MM.1S (cell line): ENCODE measurements at regions not wholly inside any gene's neighbourhood (a gene's known extent, or its start where the extent isn't known, plus 50 kb on each side); places are given as distances from the start of the nearest gene placed in this dataset.

Source experiments
- DNase-seq: peaks from one replicate; pipeline ENCODE4 v3.0.0-alpha.2; 2015
- H2AFZ ChIP-seq: fragments of 300-600 bp; sonication (generic); 2 replicates; pipeline ENCODE4 v1.6.0; 2016; ENCODE audit warnings: antibody characterized with exemption, low read length
- H3F3A ChIP-seq: fragments of 300-600 bp; sonication (generic); 2 replicates; pipeline ENCODE4 v1.6.1; 2016; ENCODE audit warnings: mild to moderate bottlenecking, antibody characterized with exemption, low read length, moderate library complexity, mixed read lengths; ENCODE audit not compliant: insufficient read depth
- H3K27ac ChIP-seq: fragments of 300-600 bp; sonication (generic); 2 replicates; pipeline ENCODE4 v1.5.1; 2016; ENCODE audit warnings: mild to moderate bottlenecking, low read length
- H3K27me3 ChIP-seq: fragments of 300-600 bp; sonication (generic); replicated peaks from 2 replicates; pipeline ENCODE4 v1.6.0; 2016; ENCODE audit warnings: low read length; ENCODE audit not compliant: insufficient read depth
- H3K36me3 ChIP-seq: fragments of 300-600 bp; sonication (generic); replicated peaks from 2 replicates; pipeline ENCODE4 v1.6.1; 2016; ENCODE audit warnings: mild to moderate bottlenecking, low read length, mixed read lengths; ENCODE audit not compliant: insufficient read depth
- H3K4me1 ChIP-seq: fragments of 300-600 bp; sonication (generic); 2 replicates; pipeline ENCODE4 v1.6.1; 2016; ENCODE audit warnings: low read length, mixed read lengths
- H3K4me2 ChIP-seq: fragments of 300-600 bp; sonication (generic); 2 replicates; pipeline ENCODE4 v1.6.0; 2016; ENCODE audit warnings: low read depth, low read length
- H3K4me3 ChIP-seq: fragments of 300-600 bp; sonication (generic); 2 replicates; pipeline ENCODE4 v1.5.1; 2016; ENCODE audit warnings: low read length, mixed read lengths
- H3K79me2 ChIP-seq: fragments of 300-600 bp; sonication (generic); 2 replicates; pipeline ENCODE4 v1.6.1; 2016; ENCODE audit warnings: mixed run types, low read length, mixed read lengths
- H3K9ac ChIP-seq: fragments of 300-600 bp; sonication (generic); 2 replicates; pipeline ENCODE4 v1.6.1; 2016; ENCODE audit warnings: low read length, mixed read lengths
- H3K9me2 ChIP-seq: fragments of 300-600 bp; sonication (generic); replicated peaks from 2 replicates; pipeline ENCODE4 v1.6.1; 2016; ENCODE audit warnings: mild to moderate bottlenecking, low read length, mixed read lengths; ENCODE audit not compliant: insufficient read depth
- H3K9me3 ChIP-seq: fragments of 300-600 bp; sonication (generic); replicated peaks from 2 replicates; pipeline ENCODE4 v1.6.1; 2016; ENCODE audit warnings: mild to moderate bottlenecking, low read length, mixed read lengths; ENCODE audit not compliant: insufficient read depth
- H4K20me1 ChIP-seq: fragments of 300-600 bp; sonication (generic); 2 replicates; pipeline ENCODE4 v1.6.1; 2016; ENCODE audit warnings: mild to moderate bottlenecking, low read length, moderate library complexity, mixed read lengths; ENCODE audit not compliant: insufficient read depth
- CTCF ChIP-seq: fragments of 300-600 bp; sonication (generic); IDR thresholded peaks from 2 replicates; pipeline ENCODE4 v1.5.1; 2016; ENCODE audit warnings: antibody characterized with exemption, low read length, mixed read lengths
- EZH2 ChIP-seq: fragments of 300-600 bp; sonication (generic); optimal IDR thresholded peaks from 2 replicates; pipeline ENCODE3; 2017; ENCODE audit warnings: low read depth, mild to moderate bottlenecking, antibody characterized with exemption, low read length, mixed read lengths
- EZH2phosphoT487 ChIP-seq: fragments of 300-600 bp; sonication (generic); IDR thresholded peaks from 2 replicates; pipeline ENCODE4 v1.6.1; 2018; ENCODE audit warnings: antibody characterized with exemption, low read length

- TF ChIP-seq CTCF = no peak
- TF ChIP-seq EZH2phosphoT487 = no peak
- TF ChIP-seq EZH2 = no peak
- DNase-seq = no peak
- Histone ChIP-seq H3K27me3 (peaks cover 97% of the 10 kb centered on the region), H3F3A (no peaks in the 10 kb centered on the region), H3K4me2 (no peak overlapping the region), H3K27ac (no peak overlapping the region), H3K9me2 (no peaks in the 10 kb centered on the region), H3K4me3 (no peak overlapping the region), H2AFZ (no peak overlapping the region), H3K9ac (no peak overlapping the region), H3K9me3 (no peaks in the 10 kb centered on the region), H3K79me2 (no peaks in the 10 kb centered on the region), H3K36me3 (no peaks in the 10 kb centered on the region), H3K4me1 (no peaks in the 10 kb centered on the region), H4K20me1 (no peaks in the 10 kb centered on the region)
Observed at GRCh38 chr20:57912227-57912582, 202.4 kb upstream of the PMEPA1 start.

- no peaks in the 10 kb centered on the region for H3K9me2 ChIP-seq
- no peak overlapping the region for H3K4me3 ChIP-seq
- no peaks in the 10 kb centered on the region for H3F3A ChIP-seq
- no peaks in the 10 kb centered on the region for H4K20me1 ChIP-seq
- no peak overlapping the region for H3K4me2 ChIP-seq
- H3K9ac ChIP-seq = no peak overlapping the region
- no peaks in the 10 kb centered on the region for H3K36me3 ChIP-seq
- DNase-seq = no peak
- H3K79me2 ChIP-seq = no peaks in the 10 kb centered on the region
- TF ChIP-seq EZH2 (no peak), EZH2phosphoT487 (no peak), CTCF (no peak)
- no peak overlapping the region for H3K27ac ChIP-seq
- no peaks in the 10 kb centered on the region for H3K4me1 ChIP-seq
- no peaks in the 10 kb centered on the region for H3K9me3 ChIP-seq
- no peak overlapping the region for H2AFZ ChIP-seq
- peaks cover 95% of the 10 kb centered on the region for H3K27me3 ChIP-seq
Observed at GRCh38 chr20:57911512-57912226, 201.9 kb upstream of the PMEPA1 start.

DNA sequence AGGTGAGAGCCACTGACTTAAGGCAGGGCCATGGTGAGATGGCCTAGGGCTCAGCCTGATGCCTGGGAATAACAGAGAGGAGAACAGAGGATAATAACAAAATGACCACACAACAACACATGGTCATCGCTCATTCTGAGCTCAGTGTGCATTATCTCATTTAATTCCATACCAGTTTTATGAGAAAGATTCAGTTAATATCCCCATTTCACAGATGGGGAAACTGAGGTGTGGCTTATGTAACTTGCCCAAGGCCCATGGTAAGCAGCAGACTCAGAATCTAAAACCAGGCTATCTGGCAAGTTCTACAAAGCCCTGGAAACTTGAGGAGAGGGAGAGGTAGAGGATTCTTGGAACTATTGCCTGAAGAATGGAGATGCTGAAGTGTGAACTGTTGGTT is 200.9 kb upstream of the PMEPA1 start:
- no peaks in the 10 kb centered on the region for H3K79me2 ChIP-seq
- no peak overlapping the region for H3K27ac ChIP-seq
- no peak overlapping the region for H2AFZ ChIP-seq
- no peaks in the 10 kb centered on the region for H3K9me2 ChIP-seq
- H4K20me1 ChIP-seq = no peaks in the 10 kb centered on the region
- H3K4me1 ChIP-seq = no peaks in the 10 kb centered on the region
- no peak overlapping the region for H3K4me2 ChIP-seq
- H3K4me3 ChIP-seq = no peak overlapping the region
- H3K9me3 ChIP-seq = no peaks in the 10 kb centered on the region
- no peaks in the 10 kb centered on the region for H3K36me3 ChIP-seq
- no peak for TF ChIP-seq EZH2
- TF ChIP-seq EZH2phosphoT487 = no peak
- no peak for TF ChIP-seq CTCF
- DNase-seq = no peak
- H3F3A ChIP-seq = no peaks in the 10 kb centered on the region
- H3K9ac ChIP-seq = no peak overlapping the region
- peaks cover 96% of the 10 kb centered on the region for H3K27me3 ChIP-seq
